Naive B cell (primary cell): ENCODE measurements at regions not wholly inside any gene's neighbourhood (a gene's known extent, or its start where the extent isn't known, plus 50 kb on each side); places are given as distances from the start of the nearest gene placed in this dataset.
A peak's percentile ranks its signal among the peaks of the same experiment; 100 is the strongest.

Experiments used
- ATAC-seq, 2 donors: fragments of 150-1000 bp; cut with Tn5 transposase; 2 replicates each; pipeline ENCODE4 v1.10.0; 2021; ENCODE audit warnings: low read depth in 2 of 2, mild to moderate bottlenecking in 2 of 2, moderate library complexity in 2 of 2
- DNase-seq: peaks from one replicate; pipeline ENCODE4 v3.0.0; 2022
- H3K27ac Mint-ChIP-seq, 6 donors: one replicate each; pipeline ENCODE4 v1.8.0; 2020 to 2022; ENCODE audit warnings: mild to moderate bottlenecking in 6 of 6, mixed read lengths in 6 of 6, moderate library complexity in 5 of 6, inconsistent platforms in 2 of 6
- H3K27me3 Mint-ChIP-seq, 3 donors: one replicate each; pipeline ENCODE4 v1.8.0; 2021 to 2022; ENCODE audit warnings: mixed read lengths in 3 of 3, mild to moderate bottlenecking in 1 of 3
- H3K36me3 Mint-ChIP-seq, 2 donors: one replicate each; pipeline ENCODE4 v1.8.0; 2020 to 2022; ENCODE audit warnings: mixed read lengths in 2 of 2, inconsistent platforms in 1 of 2, mild to moderate bottlenecking in 1 of 2
- H3K4me1 Mint-ChIP-seq, 3 donors: one replicate each; pipeline ENCODE4 v1.8.0; 2020 to 2022; ENCODE audit warnings: mixed read lengths in 3 of 3, inconsistent platforms in 1 of 3, mild to moderate bottlenecking in 1 of 3, moderate library complexity in 1 of 3
- H3K4me3 Mint-ChIP-seq, 8 donors: one replicate each; pipeline ENCODE4 v1.8.0; 2020 to 2022; ENCODE audit warnings: mild to moderate bottlenecking in 8 of 8, mixed read lengths in 8 of 8, moderate library complexity in 8 of 8, inconsistent platforms in 2 of 8
- H3K9me3 Mint-ChIP-seq, 7 donors: one replicate each; pipeline ENCODE4 v1.8.0; 2020 to 2022; ENCODE audit warnings: mixed read lengths in 7 of 7, mild to moderate bottlenecking in 5 of 7, inconsistent platforms in 2 of 7, moderate library complexity in 1 of 7

- peaks cover 0 to 4% of the 10 kb centered on the region in 2 donors for H3K36me3 Mint-ChIP-seq
- no peaks in the 10 kb centered on the region for H3K4me1 Mint-ChIP-seq
- ATAC-seq (no peak), DNase-seq (no peak)
- peaks cover 0 to 5% (median 0%) of the 10 kb centered on the region in 3 donors for H3K27me3 Mint-ChIP-seq
- H3K9me3 Mint-ChIP-seq: peaks cover 0 to 7% (median 5%) of the 10 kb centered on the region in 7 donors
- H3K27ac Mint-ChIP-seq: no peak overlapping the region
- no peak overlapping the region for H3K4me3 Mint-ChIP-seq
Observed at GRCh38 chr2:120854766-120855530, 119.3 kb downstream of the GLI2 start.

GRCh38 chr2:120855855-120856405 is 120.3 kb downstream of the GLI2 start:
- Mint-ChIP-seq H3K27ac (no peak overlapping the region), H3K9me3 (peaks cover 0 to 2% (median 0%) of the 10 kb centered on the region in 7 donors), H3K36me3 (peaks cover 0 to 4% of the 10 kb centered on the region in 2 donors), H3K4me3 (peak overlapping the region in 1 of 8 donors; percentile 47), H3K27me3 (peaks cover 0 to 5% (median 0%) of the 10 kb centered on the region in 3 donors), H3K4me1 (no peaks in the 10 kb centered on the region)
- ATAC-seq (no peak), DNase-seq (no peak)

GRCh38 chr2:120856421-120856862 is 120.8 kb downstream of the GLI2 start:
- Mint-ChIP-seq H3K9me3 (peaks cover 0 to 2% (median 0%) of the 10 kb centered on the region in 7 donors), H3K4me3 (no peak overlapping the region), H3K27ac (no peak overlapping the region), H3K27me3 (peaks cover 0 to 5% (median 0%) of the 10 kb centered on the region in 3 donors), H3K36me3 (peaks cover 0 to 4% of the 10 kb centered on the region in 2 donors), H3K4me1 (no peaks in the 10 kb centered on the region)
- DNase-seq (no peak), ATAC-seq (no peak)

GRCh38 chr2:120857422-120857821 is 121.8 kb downstream of the GLI2 start:
- no peak overlapping the region for H3K4me3 Mint-ChIP-seq
- no peak for DNase-seq
- ATAC-seq: no peak
- H3K4me1 Mint-ChIP-seq: no peaks in the 10 kb centered on the region
- no peak overlapping the region for H3K27ac Mint-ChIP-seq
- peaks cover 0 to 4% of the 10 kb centered on the region in 2 donors for H3K36me3 Mint-ChIP-seq
- H3K9me3 Mint-ChIP-seq: no peaks in the 10 kb centered on the region
- peaks cover 0 to 11% (median 0%) of the 10 kb centered on the region in 3 donors for H3K27me3 Mint-ChIP-seq

GRCh38 chr2:120857931-120858330 is 122.3 kb downstream of the GLI2 start:
- ATAC-seq (no peak), DNase-seq (no peak)
- Mint-ChIP-seq H3K36me3 (peaks cover 0 to 4% of the 10 kb centered on the region in 2 donors), H3K27ac (no peak overlapping the region), H3K9me3 (no peaks in the 10 kb centered on the region), H3K27me3 (peaks cover 0 to 7% (median 0%) of the 10 kb centered on the region in 3 donors), H3K4me3 (no peak overlapping the region), H3K4me1 (no peaks in the 10 kb centered on the region)

GRCh38 chr2:120858361-120859106 is 122.9 kb downstream of the GLI2 start:
- H3K4me1 Mint-ChIP-seq: no peaks in the 10 kb centered on the region
- H3K27me3 Mint-ChIP-seq: peaks cover 0 to 7% (median 1%) of the 10 kb centered on the region in 3 donors
- peaks cover 0 to 4% of the 10 kb centered on the region in 2 donors for H3K36me3 Mint-ChIP-seq
- H3K4me3 Mint-ChIP-seq: no peak overlapping the region
- ATAC-seq: no peak
- H3K27ac Mint-ChIP-seq: no peak overlapping the region
- DNase-seq: no peak
- peaks cover 0 to under 1% (median 0%) of the 10 kb centered on the region in 7 donors for H3K9me3 Mint-ChIP-seq

- DNase-seq: no peak
- Mint-ChIP-seq H3K36me3 (peaks cover 0 to 4% of the 10 kb centered on the region in 2 donors), H3K9me3 (peaks cover 0 to 2% (median 0%) of the 10 kb centered on the region in 7 donors), H3K4me3 (no peak overlapping the region), H3K27ac (no peak overlapping the region), H3K4me1 (no peaks in the 10 kb centered on the region), H3K27me3 (peaks cover 0 to 7% (median 5%) of the 10 kb centered on the region in 3 donors)
- ATAC-seq: no peak
Observed at GRCh38 chr2:120859128-120859527, 123.5 kb downstream of the GLI2 start.

GRCh38 chr2:120859814-120860578 is 124.3 kb downstream of the GLI2 start:
- Mint-ChIP-seq H3K27ac (no peak overlapping the region), H3K36me3 (peaks cover 0 to 4% of the 10 kb centered on the region in 2 donors), H3K4me3 (no peak overlapping the region), H3K27me3 (peaks cover 0 to 7% (median 5%) of the 10 kb centered on the region in 3 donors), H3K4me1 (no peaks in the 10 kb centered on the region), H3K9me3 (peaks cover 0 to 2% (median 0%) of the 10 kb centered on the region in 7 donors)
- no peak for DNase-seq
- ATAC-seq: no peak

- ATAC-seq (no peak), DNase-seq (no peak)
- H3K36me3 Mint-ChIP-seq: peaks cover 0 to 4% of the 10 kb centered on the region in 2 donors
- no peak overlapping the region for H3K27ac Mint-ChIP-seq
- peaks cover 0 to 2% (median 0%) of the 10 kb centered on the region in 7 donors for H3K9me3 Mint-ChIP-seq
- no peaks in the 10 kb centered on the region for H3K4me1 Mint-ChIP-seq
- no peak overlapping the region for H3K4me3 Mint-ChIP-seq
- H3K27me3 Mint-ChIP-seq: peaks cover 0 to 7% (median 5%) of the 10 kb centered on the region in 3 donors
Observed at GRCh38 chr2:120860579-120860922, 124.9 kb downstream of the GLI2 start.

GRCh38 chr2:120861191-120861575 is 125.5 kb downstream of the GLI2 start:
- Mint-ChIP-seq H3K36me3 (peaks cover 0 to 4% of the 10 kb centered on the region in 2 donors), H3K27ac (no peak overlapping the region), H3K4me1 (no peaks in the 10 kb centered on the region), H3K4me3 (no peak overlapping the region), H3K27me3 (peaks cover 3 to 10% (median 7%) of the 10 kb centered on the region in 3 donors), H3K9me3 (peaks cover 0 to 2% (median 0%) of the 10 kb centered on the region in 7 donors)
- DNase-seq (no peak), ATAC-seq (no peak)

GRCh38 chr2:120861576-120862191 is 126.0 kb downstream of the GLI2 start:
- Mint-ChIP-seq H3K4me3 (no peak overlapping the region), H3K4me1 (no peaks in the 10 kb centered on the region), H3K27ac (no peak overlapping the region), H3K9me3 (peaks cover 0 to 2% (median 0%) of the 10 kb centered on the region in 7 donors), H3K36me3 (peaks cover 0 to 4% of the 10 kb centered on the region in 2 donors), H3K27me3 (peaks cover 6 to 15% (median 10%) of the 10 kb centered on the region in 3 donors)
- DNase-seq (no peak), ATAC-seq (no peak)

GRCh38 chr2:120862201-120863060 is 126.8 kb downstream of the GLI2 start:
- peaks cover 0 to 4% of the 10 kb centered on the region in 2 donors for H3K36me3 Mint-ChIP-seq
- no peak overlapping the region for H3K27ac Mint-ChIP-seq
- peaks cover 8 to 23% (median 10%) of the 10 kb centered on the region in 3 donors for H3K27me3 Mint-ChIP-seq
- no peaks in the 10 kb centered on the region for H3K4me1 Mint-ChIP-seq
- peak overlapping the region in 1 of 8 donors; percentile 15 for H3K4me3 Mint-ChIP-seq
- peaks cover 0 to 2% (median 0%) of the 10 kb centered on the region in 7 donors for H3K9me3 Mint-ChIP-seq
- no peak for DNase-seq
- no peak for ATAC-seq
